ENCODE measurements at regions not wholly inside any gene's neighbourhood (a gene's known extent, or its start where the extent isn't known, plus 50 kb on each side); places are given as distances from the start of the nearest gene placed in this dataset.

DNA sequence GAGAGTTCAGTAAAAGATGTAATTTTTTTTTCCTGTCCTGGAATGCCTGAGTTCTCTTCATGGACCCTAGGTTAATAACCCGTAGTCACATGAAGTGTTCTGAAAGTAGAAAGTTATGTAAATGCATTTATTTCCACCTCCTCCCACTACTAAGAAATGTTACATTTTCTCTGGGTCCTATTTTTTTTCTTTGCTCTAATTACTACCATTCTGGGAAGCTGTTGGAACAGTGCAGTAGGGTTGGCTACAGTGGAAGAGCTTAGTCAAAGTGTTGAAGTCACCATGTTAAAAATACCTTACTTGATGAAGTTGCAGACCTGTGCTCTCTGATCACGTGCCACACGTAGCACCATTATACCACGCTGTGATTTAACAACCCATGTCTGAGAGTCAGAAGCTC lies 153.8 kb upstream of the TSC22D2 start:
- Histone ChIP-seq H4K8ac (replicated peaks; ENCODE audit: insufficient read length, low read depth, low read length) (no peak overlapping the region), H3K4me1 (ENCODE audit: insufficient read depth, low read length) (no peaks in the 10 kb centered on the region; the same call in 1 of the 2 replicates), H2BK5ac (ENCODE audit: insufficient read length, low read length) (no peak overlapping the region), H4K5ac (ENCODE audit: insufficient read length, low read depth, low read length) (no peak overlapping the region), H2BK15ac (ENCODE audit: low read depth, low read length) (no peak overlapping the region), H3K4ac (ENCODE audit: low read depth, low read length) (no peak overlapping the region), H4K20me1 (ENCODE audit: control insufficient read depth, insufficient read depth, insufficient read length) (no peaks in the 10 kb centered on the region), H3K9ac (ENCODE audit: extremely low read depth, insufficient read length, low read length) (no peak overlapping the region), H3K79me2 (ENCODE audit: insufficient read depth, low read length) (no peaks in the 10 kb centered on the region), H2BK20ac (ENCODE audit: low read depth, low read length, poor library complexity, severe bottlenecking) (no peak overlapping the region), H2BK12ac (ENCODE audit: insufficient read length, low read depth, low read length) (no peak overlapping the region), H3K27ac (ENCODE audit: insufficient read length, low read depth, low read length) (no peak overlapping the region), H3K18ac (ENCODE audit: insufficient read length, low read depth, low read length) (no peak overlapping the region), H3T11ph (ENCODE audit: low read length) (no peak overlapping the region), H2AK5ac (ENCODE audit: insufficient read length, low read length) (no peak overlapping the region), H2AFZ (ENCODE audit: low read length) (no peak overlapping the region), H3K79me1 (ENCODE audit: insufficient read depth, low read depth, low read length, poor library complexity, severe bottlenecking) (no peaks in the 10 kb centered on the region), H3K23ac (ENCODE audit: insufficient read length, low read depth, low read length) (no peak overlapping the region), H2BK120ac (ENCODE audit: low read depth, low read length, poor library complexity, severe bottlenecking) (no peak overlapping the region), H3K9me3 (ENCODE audit: control insufficient read depth, low read depth, low read length) (no peaks in the 10 kb centered on the region), H3K27me3 (ENCODE audit: insufficient read depth, low read length) (no peaks in the 10 kb centered on the region), H3K14ac (ENCODE audit: insufficient read depth, low read length) (no peak overlapping the region), H3K56ac (ENCODE audit: insufficient read length, low read depth, low read length) (no peak overlapping the region), H3K23me2 (ENCODE audit: insufficient read length, low read depth, low read length, poor library complexity, severe bottlenecking) (no peaks in the 10 kb centered on the region), H4K91ac (ENCODE audit: insufficient read length, low read depth, low read length) (no peak overlapping the region), H3K4me2 (ENCODE audit: insufficient read depth, insufficient read length, low read length) (no peak overlapping the region)
- no peak for TF ChIP-seq CTCF (conservative IDR thresholded peaks at IDR 0.05)
- no CpG with 5 or more reads among the region's 4 CpGs for WGBS (ENCODE audit: extremely low coverage, insufficient read length, low lambda C conversion rate)
- no peak overlapping the region for H3K4me3 Mint-ChIP-seq
- H3K36me3 Mint-ChIP-seq (ENCODE audit: insufficient read depth in 1 of 3, low read depth in 3 of 3): no peaks in the 10 kb centered on the region; a peak in 1 of 7 replicates
- DNase-seq: no peak
- no peaks in the 10 kb centered on the region for H3K27me3 Mint-ChIP-seq (ENCODE audit: low read depth)
- no peaks in the 10 kb centered on the region for H3K9me3 Mint-ChIP-seq
- H3K4me1 Mint-ChIP-seq: peaks cover 17 to 18% of the 10 kb centered on the region in 2 experiments
- no peak overlapping the region for H3K27ac Mint-ChIP-seq
